Spleen (tissue), 7 donors: ENCODE measurements at regions not wholly inside any gene's neighbourhood (a gene's known extent, or its start where the extent isn't known, plus 50 kb on each side); places are given as distances from the start of the nearest gene placed in this dataset.

ENCODE experiments used
- CTCF ChIP-seq, 11 experiments: fragments of 200-600 bp in 7 of 11; fragments of 450-650 bp in 4 of 11; sonication (generic) in 4 of 11; IDR thresholded peaks in 8 of 11; conservative IDR thresholded peaks in 3 of 11; 1 replicate in 7 of 11; 2 replicates in 4 of 11; pipeline versions ENCODE4 v1.4.0 to v1.8.0; 2016 to 2021; ENCODE audit warnings: antibody characterized with exemption in 11 of 11, inconsistent platforms in 4 of 11, mild to moderate bottlenecking in 1 of 11
- POLR2AphosphoS5 ChIP-seq, 3 donors: sonication (generic); formaldehyde crosslinking; IDR thresholded peaks; one replicate each; pipeline ENCODE4 v1.5.1; 2017; ENCODE audit warnings: antibody characterized with exemption in 3 of 3
- donor health status: DM: no; HTN: no; CAD: no; lungs with moderate emphysema.
- donor health status: DM: no; HTN: no; CAD: no.
- donor health status: DM: no; HTN: no; CAD: no.

GRCh38 chr7:34421526-34421925 is 236.5 kb upstream of the NPSR1 start:
- TF ChIP-seq CTCF (IDR thresholded peaks at IDR 0.05 in 8 of 11, conservative IDR thresholded peaks at IDR 0.05 in 3 of 11) (no peak), POLR2AphosphoS5 (IDR thresholded peaks at IDR 0.05) (no peak)
